ENCODE measurements at regions not wholly inside any gene's neighbourhood (a gene's known extent, or its start where the extent isn't known, plus 50 kb on each side); places are given as distances from the start of the nearest gene placed in this dataset.

GRCh38 chr16:59586331-59586730 lies 852.2 kb upstream of the GOT2 start:
- Histone ChIP-seq H3K4me1 (ENCODE audit: low read depth) (no peaks in the 10 kb centered on the region), H3K36me3 (ENCODE audit: low read depth) (no peaks in the 10 kb centered on the region), H3K4me3 (no peak overlapping the region), H3K9me3 (peaks cover 59% of the 10 kb centered on the region)
- DNase-seq (no peak), ATAC-seq (no peak)
- no peak for TF ChIP-seq CTCF (IDR thresholded peaks at IDR 0.05)
- intact Hi-C loops (cut with DNase I, micrococcal nuclease): no loop called here

GRCh38 chr16:59574296-59574695 lies 840.2 kb upstream of the GOT2 start:
- Histone ChIP-seq H3K4me1 (ENCODE audit: low read depth) (no peaks in the 10 kb centered on the region), H3K4me3 (no peak overlapping the region), H3K9me3 (peaks cover 52% of the 10 kb centered on the region), H3K36me3 (ENCODE audit: low read depth) (no peaks in the 10 kb centered on the region)
- ATAC-seq (no peak), DNase-seq (no peak)
- no peak for TF ChIP-seq CTCF (IDR thresholded peaks at IDR 0.05)
- intact Hi-C loops (cut with DNase I, micrococcal nuclease): no loop called here

GRCh38 chr16:59573528-59574271 lies 839.6 kb upstream of the GOT2 start:
- H3K4me3 ChIP-seq: no peak overlapping the region

GRCh38 chr16:59567496-59567895 lies 833.4 kb upstream of the GOT2 start:
- H3K4me3 ChIP-seq: no peak overlapping the region
- peaks cover 46% of the 10 kb centered on the region for H3K9me3 ChIP-seq
- H3K36me3 ChIP-seq (ENCODE audit: low read depth): no peaks in the 10 kb centered on the region
- no peak for TF ChIP-seq CTCF (IDR thresholded peaks at IDR 0.05)
- intact Hi-C loops (cut with DNase I, micrococcal nuclease): no loop called here
- no peaks in the 10 kb centered on the region for H3K4me1 ChIP-seq (ENCODE audit: low read depth)
- no peak for ATAC-seq
- no peak for DNase-seq

More at GRCh38 chr16:59573528-59574271, 839.6 kb upstream of the GOT2 start:
- TF ChIP-seq CTCF (IDR thresholded peaks at IDR 0.05): no peak
- ATAC-seq: no peak
- peaks cover 58% of the 10 kb centered on the region for H3K9me3 ChIP-seq
- H3K4me1 ChIP-seq (ENCODE audit: low read depth): no peaks in the 10 kb centered on the region
- no peaks in the 10 kb centered on the region for H3K36me3 ChIP-seq (ENCODE audit: low read depth)
- intact Hi-C loops (cut with DNase I, micrococcal nuclease): no loop called here
- no peak for DNase-seq

- H3K4me1 ChIP-seq (ENCODE audit: low read depth): no peaks in the 10 kb centered on the region
- no peak for ATAC-seq
- no peak for TF ChIP-seq CTCF (IDR thresholded peaks at IDR 0.05)
- intact Hi-C loops (cut with DNase I, micrococcal nuclease): no loop called here
- peaks cover 35% of the 10 kb centered on the region for H3K9me3 ChIP-seq
- H3K36me3 ChIP-seq (ENCODE audit: low read depth): no peaks in the 10 kb centered on the region
- DNase-seq: no peak
- no peak overlapping the region for H3K4me3 ChIP-seq
These were observed 832.3 kb upstream of the GOT2 start for GRCh38 chr16:59566446-59566845.

Measured in mucosa of descending colon (tissue), 3 donors.